NT2/D1 (cell line): ENCODE measurements at regions not wholly inside any gene's neighbourhood (a gene's known extent, or its start where the extent isn't known, plus 50 kb on each side); places are given as distances from the start of the nearest gene placed in this dataset.

ENCODE experiments used
- SUZ12 ChIP-seq: IDR thresholded peaks from 2 replicates; pipeline ENCODE4 v1.6.1; 2011; ENCODE audit not compliant: insufficient read length, insufficient read depth; ENCODE audit errors: extremely low read depth
- YY1 ChIP-seq: IDR thresholded peaks from 2 replicates; pipeline ENCODE4 v1.6.1; 2011; ENCODE audit not compliant: insufficient read length, insufficient read depth
- ZNF274 ChIP-seq: IDR thresholded peaks from 2 replicates; pipeline ENCODE4 v1.6.1; 2011; ENCODE audit warnings: mild to moderate bottlenecking, low read depth, low read length

DNA sequence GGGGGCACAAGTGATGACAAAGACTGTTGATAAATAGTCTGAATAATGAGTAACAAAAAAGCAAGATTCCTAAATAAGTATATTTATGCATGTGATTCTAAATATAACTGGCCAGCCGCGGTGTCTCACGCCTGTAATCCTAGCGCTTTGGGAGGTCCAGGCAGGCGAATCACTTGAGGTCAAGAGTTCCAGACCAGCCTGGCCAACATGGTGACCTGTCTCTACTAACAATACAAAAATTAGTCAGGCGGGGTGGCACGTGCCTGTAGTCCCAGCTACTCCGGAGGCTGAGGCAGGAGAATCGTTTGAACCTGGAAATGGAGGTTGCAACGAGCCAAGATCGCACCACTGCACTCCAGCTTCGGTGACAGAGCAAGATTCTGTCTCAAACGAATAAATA is 161.5 kb downstream of the TOMM20 start:
- TF ChIP-seq SUZ12 (no peak), ZNF274 (no peak), YY1 (no peak)
